Neural cell (in vitro differentiated cells): ENCODE measurements at regions not wholly inside any gene's neighbourhood (a gene's known extent, or its start where the extent isn't known, plus 50 kb on each side); places are given as distances from the start of the nearest gene placed in this dataset.

Source experiments
- H2AFZ ChIP-seq: fragments of 200-600, 300-800 bp; sonication (generic), shearing (Covaris generic); 2 replicates; pipeline ENCODE4 v1.6.0; 2014; ENCODE audit warnings: low read depth, mild to moderate bottlenecking, antibody characterized with exemption, low read length, moderate library complexity
- H3F3A ChIP-seq: fragments of 200-600 bp; shearing (Covaris generic); 2 replicates; pipeline ENCODE4 v1.6.1; 2016; ENCODE audit warnings: mild to moderate bottlenecking, moderate library complexity, mixed read lengths, antibody characterized with exemption, low read length; ENCODE audit not compliant: insufficient read depth, poor library complexity, severe bottlenecking
- H3K27ac ChIP-seq: fragments of 200-600, 300-800 bp; sonication (generic), shearing (Covaris generic); 2 replicates; pipeline ENCODE4 v1.5.1; 2014; ENCODE audit warnings: mild to moderate bottlenecking, low read length, moderate library complexity
- H3K27me3 ChIP-seq: fragments of 300-800, 200-600 bp; sonication (generic), shearing (Covaris generic); 2 replicates; pipeline ENCODE4 v1.6.0; 2014; ENCODE audit warnings: mild to moderate bottlenecking, low read depth, low read length, moderate library complexity; ENCODE audit not compliant: insufficient read depth
- H3K36me3 ChIP-seq: fragments of 300-800, 200-600 bp; sonication (generic), shearing (Covaris generic); 2 replicates; pipeline ENCODE4 v1.5.1; 2014; ENCODE audit warnings: mild to moderate bottlenecking, antibody characterized with exemption, low read length, moderate library complexity; ENCODE audit not compliant: insufficient read depth
- H3K4me2 ChIP-seq: fragments of 300-800, 200-600 bp; sonication (generic), shearing (Covaris generic); 2 replicates; pipeline ENCODE4 v1.6.0; 2014; ENCODE audit warnings: mild to moderate bottlenecking, low read length
- H3K4me3 ChIP-seq: fragments of 300-800, 200-600 bp; sonication (generic), shearing (Covaris generic); 2 replicates; pipeline ENCODE4 v1.5.1; 2014; ENCODE audit warnings: mild to moderate bottlenecking, low read length, moderate library complexity
- H3K79me2 ChIP-seq: fragments of 200-600 bp; shearing (Covaris generic); replicated peaks from 2 replicates; pipeline ENCODE4 v1.6.0; 2014; ENCODE audit warnings: mild to moderate bottlenecking, low read length, moderate library complexity; ENCODE audit not compliant: insufficient read depth
- H3K9ac ChIP-seq: fragments of 300-800, 200-600 bp; sonication (generic), shearing (Covaris generic); 2 replicates; pipeline ENCODE4 v1.6.1; 2016; ENCODE audit warnings: mild to moderate bottlenecking, low read length, mixed read lengths
- H3K9me2 ChIP-seq: fragments of 200-600 bp; shearing (Covaris generic); 2 replicates; pipeline ENCODE4 v1.6.1; 2016; ENCODE audit warnings: mild to moderate bottlenecking, low read length, mixed read lengths; ENCODE audit not compliant: insufficient read depth
- H3K9me3 ChIP-seq: fragments of 200-600, 300-800 bp; sonication (generic), shearing (Covaris generic); 2 replicates; pipeline ENCODE4 v1.6.1; 2016; ENCODE audit warnings: mild to moderate bottlenecking, mixed run types, low read length, moderate library complexity, mixed read lengths
- H4K20me1 ChIP-seq: fragments of 200-600 bp; shearing (Covaris generic); 2 replicates; pipeline ENCODE4 v1.6.1; 2016; ENCODE audit warnings: mild to moderate bottlenecking, mixed run types; ENCODE audit not compliant: insufficient read depth
- CTCF ChIP-seq: fragments of 450-650 bp; IDR thresholded peaks from 2 replicates; pipeline ENCODE4 v1.5.1; 2014; ENCODE audit warnings: antibody characterized with exemption, mild to moderate bottlenecking, moderate library complexity; ENCODE audit not compliant: poor library complexity, severe bottlenecking
- EP300 ChIP-seq: fragments of 450-650 bp; conservative IDR thresholded peaks from 2 replicates; pipeline ENCODE4 v1.6.1; 2014; ENCODE audit warnings: antibody characterized with exemption, mild to moderate bottlenecking, moderate library complexity; ENCODE audit not compliant: poor library complexity, severe bottlenecking
- EZH2 ChIP-seq: fragments of 200-600, 300-800 bp; shearing (Covaris generic), sonication (generic); IDR thresholded peaks from 2 replicates; pipeline ENCODE4 v1.6.1; 2014; ENCODE audit warnings: antibody characterized with exemption, low read length, borderline replicate concordance, mild to moderate bottlenecking; ENCODE audit not compliant: insufficient read depth, poor library complexity, severe bottlenecking
- MXI1 ChIP-seq: fragments of 450-650 bp; conservative IDR thresholded peaks from 2 replicates; pipeline ENCODE4 v1.6.1; 2014; ENCODE audit warnings: antibody characterized with exemption, mild to moderate bottlenecking; ENCODE audit not compliant: poor library complexity, severe bottlenecking
- POLR2AphosphoS5 ChIP-seq: IDR thresholded peaks from 2 replicates; pipeline ENCODE4 v1.6.1; 2012
- RAD21 ChIP-seq: fragments of 450-650 bp; conservative IDR thresholded peaks from 2 replicates; pipeline ENCODE4 v1.6.1; 2014; ENCODE audit warnings: antibody characterized with exemption, mild to moderate bottlenecking, moderate library complexity
- REST ChIP-seq: IDR thresholded peaks from 2 replicates; pipeline ENCODE4 v1.6.1; 2012; ENCODE audit warnings: borderline replicate concordance
- SMC3 ChIP-seq: fragments of 450-650 bp; conservative IDR thresholded peaks from 2 replicates; pipeline ENCODE4 v1.6.1; 2014; ENCODE audit warnings: antibody characterized with exemption, mild to moderate bottlenecking, moderate library complexity; ENCODE audit not compliant: poor library complexity
- TAF1 ChIP-seq: IDR thresholded peaks from 2 replicates; pipeline ENCODE4 v1.6.1; 2012; ENCODE audit warnings: low read depth

GRCh38 chr17:77496831-77497577 is 356.2 kb downstream of the SEC14L1 start:
- no peaks in the 10 kb centered on the region for H3K79me2 ChIP-seq
- H3K4me2 ChIP-seq, result no peak overlapping the region
- TF ChIP-seq MXI1 (no peak), CTCF (no peak), EZH2 (no peak), SMC3 (no peak), REST (no peak), EP300 (no peak), POLR2AphosphoS5 (no peak), TAF1 (no peak), RAD21 (no peak)
- H4K20me1 ChIP-seq, result no peaks in the 10 kb centered on the region
- no peaks in the 10 kb centered on the region for H3K9me2 ChIP-seq
- H3K4me3 ChIP-seq, result no peak overlapping the region
- H3K27me3 ChIP-seq, result no peaks in the 10 kb centered on the region
- H3F3A ChIP-seq, result no peaks in the 10 kb centered on the region
- no peak overlapping the region for H3K9ac ChIP-seq
- H3K36me3 ChIP-seq, result no peaks in the 10 kb centered on the region
- H3K9me3 ChIP-seq, result no peaks in the 10 kb centered on the region
- no peak overlapping the region for H2AFZ ChIP-seq
- no peak overlapping the region for H3K27ac ChIP-seq

- H3K36me3 ChIP-seq, result no peaks in the 10 kb centered on the region
Observed at GRCh38 chr17:77497578-77497934, 356.8 kb downstream of the SEC14L1 start.

More at GRCh38 chr17:77497578-77497934, 356.8 kb downstream of the SEC14L1 start:
- Histone ChIP-seq H3K9me3 (no peaks in the 10 kb centered on the region), H3K27me3 (no peaks in the 10 kb centered on the region), H3K4me3 (no peak overlapping the region), H3F3A (no peaks in the 10 kb centered on the region), H2AFZ (no peak overlapping the region), H3K9ac (no peak overlapping the region), H3K4me2 (no peak overlapping the region), H4K20me1 (no peaks in the 10 kb centered on the region), H3K27ac (no peak overlapping the region), H3K79me2 (no peaks in the 10 kb centered on the region), H3K9me2 (no peaks in the 10 kb centered on the region)
- no peak for TF ChIP-seq MXI1
